Activated CD8-positive, alpha-beta memory T cell treated with anti-CD3 and anti-CD28 coated beads, Interleukin-2, amount 10 ng/mL, durations not matched to agents 7 days and 5 days (primary cell): ENCODE measurements at regions not wholly inside any gene's neighbourhood (a gene's known extent, or its start where the extent isn't known, plus 50 kb on each side); places are given as distances from the start of the nearest gene placed in this dataset.

Experiments
- ATAC-seq: fragments of 150-1000 bp; cut with Tn5 transposase; one replicate; pipeline ENCODE4 v1.10.0; 2021; ENCODE audit warnings: moderate library complexity
- CTCF ChIA-PET: fragments of 350-600 bp; sonication (Branson Sonifier 250); formaldehyde crosslinking; loops from one replicate; lab custom pipeline; 2021; ENCODE audit warnings: antibody characterized with exemption; lab: Charles Lee
- DNase-seq: peaks from one replicate; pipeline ENCODE4 v3.0.0-alpha.2; 2020
- H3K27ac Mint-ChIP-seq: one replicate; pipeline ENCODE4 v1.8.0; 2021; ENCODE audit warnings: mild to moderate bottlenecking, mixed read lengths
- H3K27me3 Mint-ChIP-seq: one replicate; pipeline ENCODE4 v1.8.0; 2021; ENCODE audit warnings: mixed read lengths
- H3K36me3 Mint-ChIP-seq: one replicate; pipeline ENCODE4 v1.8.0; 2021; ENCODE audit warnings: mild to moderate bottlenecking, mixed read lengths
- H3K4me1 Mint-ChIP-seq: one replicate; pipeline ENCODE4 v1.8.0; 2021; ENCODE audit warnings: mixed read lengths
- H3K4me3 Mint-ChIP-seq: one replicate; pipeline ENCODE4 v1.8.0; 2021; ENCODE audit warnings: mild to moderate bottlenecking, moderate library complexity, mixed read lengths
- H3K9me3 Mint-ChIP-seq: one replicate; pipeline ENCODE4 v1.8.0; 2022; ENCODE audit warnings: low read depth, mixed read lengths

- Mint-ChIP-seq H3K27ac (no peak overlapping the region), H3K4me1 (no peaks in the 10 kb centered on the region), H3K36me3 (no peaks in the 10 kb centered on the region), H3K4me3 (no peak overlapping the region), H3K27me3 (no peaks in the 10 kb centered on the region), H3K9me3 (peaks cover 14% of the 10 kb centered on the region)
- CTCF ChIA-PET, result no interaction called here
- ATAC-seq, result no peak
- DNase-seq, result no peak
Observed at GRCh38 chr7:54141576-54141975, 400.6 kb upstream of the VSTM2A start.

- no peaks in the 10 kb centered on the region for H3K4me1 Mint-ChIP-seq
- H3K9me3 Mint-ChIP-seq, result peaks cover 17% of the 10 kb centered on the region
- no peak overlapping the region for H3K4me3 Mint-ChIP-seq
- no peak overlapping the region for H3K27ac Mint-ChIP-seq
- DNase-seq, result no peak
- H3K36me3 Mint-ChIP-seq, result no peaks in the 10 kb centered on the region
- no peak for ATAC-seq
- H3K27me3 Mint-ChIP-seq, result no peaks in the 10 kb centered on the region
- CTCF ChIA-PET, result no interaction called here
Observed at GRCh38 chr7:54145716-54146115, 396.5 kb upstream of the VSTM2A start.

DNA sequence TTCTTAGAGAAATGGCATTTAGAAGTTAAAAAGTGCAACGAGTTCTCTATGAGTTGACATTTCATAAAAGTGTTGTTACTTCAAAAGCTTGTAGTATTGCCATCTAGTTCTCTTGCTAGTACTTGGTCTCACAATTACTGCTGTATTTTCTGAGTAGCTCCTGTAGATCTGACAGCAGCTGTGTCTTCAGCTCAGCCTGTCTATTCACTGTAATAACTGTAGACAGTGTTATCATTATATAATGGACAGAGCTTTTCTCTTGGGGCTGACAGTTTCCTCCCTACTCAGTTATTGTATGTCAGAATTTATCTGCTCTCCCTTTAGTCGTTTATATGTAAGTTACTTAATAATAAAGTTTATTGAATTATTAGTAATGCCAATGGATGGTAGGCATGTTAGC, 388.7 kb upstream of the VSTM2A start:
- CTCF ChIA-PET, result no interaction called here
- no peaks in the 10 kb centered on the region for H3K4me1 Mint-ChIP-seq
- no peaks in the 10 kb centered on the region for H3K27me3 Mint-ChIP-seq
- ATAC-seq (no peak), DNase-seq (no peak)
- no peaks in the 10 kb centered on the region for H3K36me3 Mint-ChIP-seq
- peaks cover 23% of the 10 kb centered on the region for H3K9me3 Mint-ChIP-seq
- no peak overlapping the region for H3K27ac Mint-ChIP-seq
- H3K4me3 Mint-ChIP-seq, result no peak overlapping the region

- ATAC-seq (no peak), DNase-seq (no peak)
- H3K4me1 Mint-ChIP-seq, result no peaks in the 10 kb centered on the region
- H3K27ac Mint-ChIP-seq, result no peak overlapping the region
- H3K4me3 Mint-ChIP-seq, result no peak overlapping the region
- peaks cover 12% of the 10 kb centered on the region for H3K9me3 Mint-ChIP-seq
- CTCF ChIA-PET, result no interaction called here
- no peaks in the 10 kb centered on the region for H3K36me3 Mint-ChIP-seq
- H3K27me3 Mint-ChIP-seq, result no peaks in the 10 kb centered on the region
Observed at GRCh38 chr7:54159088-54159487, 383.1 kb upstream of the VSTM2A start.

DNA sequence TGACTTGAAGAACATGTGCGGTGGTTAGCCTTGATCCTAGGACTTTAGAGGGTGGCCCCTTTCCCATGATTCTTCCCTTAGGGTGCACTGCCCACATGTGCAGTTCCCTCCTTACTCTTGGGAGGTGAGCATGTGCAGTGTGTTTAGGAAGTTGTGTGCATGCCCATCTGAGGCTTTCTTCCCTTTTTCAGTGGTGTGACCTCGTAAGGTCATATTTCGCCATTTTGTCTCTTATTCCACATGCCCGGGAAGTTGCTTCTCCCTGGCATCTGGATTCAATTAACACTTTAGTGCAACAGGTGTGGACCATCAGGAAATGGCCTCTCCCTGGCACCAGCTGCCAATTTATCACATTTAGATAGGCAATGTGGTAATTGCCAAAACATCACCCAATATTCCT, 380.6 kb upstream of the VSTM2A start:
- ATAC-seq (no peak), DNase-seq (no peak)
- CTCF ChIA-PET, result no interaction called here
- Mint-ChIP-seq H3K27ac (no peak overlapping the region), H3K36me3 (no peaks in the 10 kb centered on the region), H3K4me1 (no peaks in the 10 kb centered on the region), H3K27me3 (no peaks in the 10 kb centered on the region), H3K9me3 (peaks cover 11% of the 10 kb centered on the region), H3K4me3 (no peak overlapping the region)

GRCh38 chr7:54166419-54166818, 375.8 kb upstream of the VSTM2A start:
- no peak overlapping the region for H3K27ac Mint-ChIP-seq
- H3K27me3 Mint-ChIP-seq, result no peaks in the 10 kb centered on the region
- no peak for DNase-seq
- H3K4me3 Mint-ChIP-seq, result no peak overlapping the region
- ATAC-seq, result no peak
- H3K4me1 Mint-ChIP-seq, result no peaks in the 10 kb centered on the region
- CTCF ChIA-PET, result no interaction called here
- peaks cover 2% of the 10 kb centered on the region for H3K9me3 Mint-ChIP-seq
- H3K36me3 Mint-ChIP-seq, result no peaks in the 10 kb centered on the region

DNA sequence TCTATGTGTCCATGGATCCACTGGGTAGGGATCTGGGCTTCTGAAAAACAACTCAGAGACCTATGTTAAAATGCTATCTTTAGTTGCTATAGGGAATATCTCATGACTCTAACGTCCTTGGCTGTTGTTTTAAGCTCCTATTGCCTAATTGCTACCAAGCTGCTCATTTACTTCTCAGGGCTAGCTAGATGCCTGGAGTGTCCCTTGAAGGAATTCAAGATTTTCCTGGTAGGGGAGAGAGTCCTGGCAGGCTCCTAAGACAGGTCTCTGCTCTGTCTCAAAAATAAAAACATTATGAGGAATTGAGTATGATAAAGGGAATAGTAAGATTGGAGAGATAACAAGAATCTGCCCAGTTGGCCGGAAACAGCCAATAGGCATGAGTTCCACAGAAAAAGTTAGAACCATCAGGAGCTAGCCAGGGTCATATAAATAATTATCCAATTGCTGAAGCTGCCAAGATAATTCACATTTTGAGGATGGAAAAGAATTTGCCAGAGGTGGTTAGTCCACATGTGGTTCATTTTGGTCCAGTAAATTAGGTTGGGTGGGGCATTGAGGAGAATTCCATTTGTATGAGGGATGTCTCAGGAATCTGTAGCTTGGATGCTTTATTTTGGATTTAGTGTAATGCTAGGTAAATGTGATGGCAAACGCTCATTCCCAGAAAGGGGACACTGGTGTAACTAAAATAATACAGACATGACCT, 362.7 kb upstream of the VSTM2A start:
- H3K4me3 Mint-ChIP-seq, result no peak overlapping the region
- H3K27ac Mint-ChIP-seq, result no peak overlapping the region
- no peaks in the 10 kb centered on the region for H3K4me1 Mint-ChIP-seq
- CTCF ChIA-PET, result no interaction called here
- H3K27me3 Mint-ChIP-seq, result no peaks in the 10 kb centered on the region
- no peaks in the 10 kb centered on the region for H3K36me3 Mint-ChIP-seq
- no peak for ATAC-seq
- no peak for DNase-seq
- peaks cover 29% of the 10 kb centered on the region for H3K9me3 Mint-ChIP-seq

GRCh38 chr7:54180796-54181195, 361.4 kb upstream of the VSTM2A start:
- no peak overlapping the region for H3K27ac Mint-ChIP-seq
- no peaks in the 10 kb centered on the region for H3K4me1 Mint-ChIP-seq
- H3K4me3 Mint-ChIP-seq, result no peak overlapping the region
- CTCF ChIA-PET, result no interaction called here
- DNase-seq (no peak), ATAC-seq (no peak)
- no peaks in the 10 kb centered on the region for H3K36me3 Mint-ChIP-seq
- no peaks in the 10 kb centered on the region for H3K27me3 Mint-ChIP-seq
- peaks cover 30% of the 10 kb centered on the region for H3K9me3 Mint-ChIP-seq

DNA sequence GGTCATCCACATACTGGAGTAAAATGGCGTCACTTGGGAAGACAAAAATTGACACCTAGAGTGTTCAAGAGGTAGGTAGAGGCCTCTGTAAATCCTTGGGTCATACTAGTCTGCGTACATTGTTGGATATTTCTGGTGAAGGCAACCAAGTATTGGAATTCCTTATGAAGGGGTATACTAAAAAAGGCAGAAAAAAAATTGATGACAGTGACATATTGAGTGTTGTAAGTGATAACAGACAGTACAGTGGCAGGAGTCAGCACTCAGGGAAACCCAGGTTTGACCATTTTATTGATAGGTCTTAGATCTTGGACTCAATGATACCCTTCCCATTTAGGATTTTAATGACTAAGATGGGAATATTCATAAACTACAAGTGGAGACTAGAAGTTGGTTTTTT, 359.1 kb upstream of the VSTM2A start:
- peaks cover 31% of the 10 kb centered on the region for H3K9me3 Mint-ChIP-seq
- ATAC-seq (no peak), DNase-seq (no peak)
- CTCF ChIA-PET, result no interaction called here
- no peaks in the 10 kb centered on the region for H3K36me3 Mint-ChIP-seq
- no peaks in the 10 kb centered on the region for H3K27me3 Mint-ChIP-seq
- H3K27ac Mint-ChIP-seq, result no peak overlapping the region
- no peaks in the 10 kb centered on the region for H3K4me1 Mint-ChIP-seq
- no peak overlapping the region for H3K4me3 Mint-ChIP-seq

DNA sequence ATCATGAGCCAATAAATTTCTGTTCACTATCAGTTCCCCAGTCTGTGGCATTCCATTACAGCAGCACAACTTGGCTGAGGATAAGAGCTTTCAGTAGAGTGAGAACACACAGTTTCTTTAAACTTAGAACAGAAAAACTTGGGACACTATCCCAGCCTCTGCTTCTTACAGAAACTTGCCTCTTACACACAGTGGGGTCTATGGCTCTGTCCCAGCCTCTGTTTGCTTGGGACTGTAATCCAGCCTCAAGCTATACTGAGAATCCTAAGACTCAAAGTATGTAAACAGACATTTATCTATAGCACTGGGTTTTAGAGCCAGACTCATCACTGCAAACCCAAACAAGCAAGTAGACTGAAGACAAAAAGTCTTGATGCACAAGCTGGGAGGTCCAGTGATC, 355.8 kb upstream of the VSTM2A start:
- DNase-seq, result no peak
- no peaks in the 10 kb centered on the region for H3K27me3 Mint-ChIP-seq
- ATAC-seq, result no peak
- no peak overlapping the region for H3K27ac Mint-ChIP-seq
- no peaks in the 10 kb centered on the region for H3K4me1 Mint-ChIP-seq
- CTCF ChIA-PET, result interaction anchor here (0.5 kb wide), 1 partner anchor 570 kb away, joined by 3 read pairs; no protein-coding TSS in a partner anchor
- H3K9me3 Mint-ChIP-seq, result peaks cover 23% of the 10 kb centered on the region
- H3K4me3 Mint-ChIP-seq, result no peak overlapping the region
- H3K36me3 Mint-ChIP-seq, result no peaks in the 10 kb centered on the region

DNA sequence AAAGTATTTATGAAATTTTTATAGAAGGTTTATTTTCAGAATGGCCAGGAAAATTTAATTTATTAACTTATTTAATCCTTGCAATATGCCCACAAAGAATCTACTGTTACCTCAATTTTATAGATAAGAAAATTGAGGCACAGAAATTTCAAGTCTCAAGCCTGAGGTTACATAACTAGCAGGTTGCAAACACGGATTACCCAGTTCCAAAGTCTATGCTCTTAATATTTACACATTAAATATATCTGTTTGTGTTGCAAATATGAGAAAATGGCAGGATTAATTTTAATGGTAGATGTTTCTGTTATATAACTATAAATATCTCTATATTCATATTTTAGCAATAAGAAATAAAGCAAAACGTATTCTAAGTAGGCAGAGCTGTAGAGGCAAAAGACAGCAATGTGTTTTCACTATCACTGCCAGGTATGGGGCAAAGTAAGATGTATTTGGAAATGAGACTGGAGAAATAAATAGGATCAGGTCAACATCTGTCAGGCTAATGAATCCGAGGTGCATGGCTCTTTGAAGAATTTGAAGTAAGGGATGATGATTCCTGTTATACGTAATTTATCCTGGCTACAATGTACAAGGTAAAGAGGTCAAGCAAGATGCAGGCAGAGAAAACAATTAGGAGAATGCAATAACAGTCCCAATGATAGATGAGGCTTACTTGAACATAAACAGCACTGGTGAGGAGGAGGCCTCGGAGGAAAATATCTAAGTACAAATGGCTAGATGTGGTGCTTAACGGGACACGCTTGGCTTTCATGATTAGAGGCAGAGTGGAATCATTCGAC, 354.1 kb upstream of the VSTM2A start:
- Mint-ChIP-seq H3K36me3 (no peaks in the 10 kb centered on the region), H3K27me3 (no peaks in the 10 kb centered on the region), H3K4me3 (no peak overlapping the region), H3K4me1 (no peaks in the 10 kb centered on the region), H3K9me3 (peaks cover 17% of the 10 kb centered on the region), H3K27ac (no peak overlapping the region)
- CTCF ChIA-PET, result no interaction called here
- DNase-seq, result no peak
- no peak for ATAC-seq

DNA sequence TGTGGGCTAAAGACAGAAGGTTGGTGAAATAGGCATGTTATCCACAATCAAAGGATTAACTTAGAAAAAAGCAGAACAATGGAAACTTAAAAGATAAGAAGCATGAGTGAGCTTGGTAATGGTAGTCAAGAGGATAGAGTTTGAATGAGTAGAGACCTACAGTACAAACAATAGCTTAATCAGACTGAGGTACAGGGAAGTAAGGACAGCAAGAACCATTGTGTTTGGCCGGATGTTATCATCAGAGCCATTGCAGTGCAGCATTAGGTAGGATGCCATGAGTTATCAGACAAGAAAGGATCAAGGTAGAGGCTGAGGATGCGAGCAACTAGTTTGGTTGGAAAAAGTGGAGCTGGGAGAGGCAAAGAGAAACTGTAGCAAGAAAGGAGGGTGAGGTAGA, 353.3 kb upstream of the VSTM2A start:
- Mint-ChIP-seq H3K9me3 (peaks cover 17% of the 10 kb centered on the region), H3K4me1 (no peaks in the 10 kb centered on the region), H3K27me3 (no peaks in the 10 kb centered on the region), H3K36me3 (no peaks in the 10 kb centered on the region), H3K27ac (no peak overlapping the region), H3K4me3 (no peak overlapping the region)
- ATAC-seq (no peak), DNase-seq (no peak)
- CTCF ChIA-PET, result no interaction called here

DNA sequence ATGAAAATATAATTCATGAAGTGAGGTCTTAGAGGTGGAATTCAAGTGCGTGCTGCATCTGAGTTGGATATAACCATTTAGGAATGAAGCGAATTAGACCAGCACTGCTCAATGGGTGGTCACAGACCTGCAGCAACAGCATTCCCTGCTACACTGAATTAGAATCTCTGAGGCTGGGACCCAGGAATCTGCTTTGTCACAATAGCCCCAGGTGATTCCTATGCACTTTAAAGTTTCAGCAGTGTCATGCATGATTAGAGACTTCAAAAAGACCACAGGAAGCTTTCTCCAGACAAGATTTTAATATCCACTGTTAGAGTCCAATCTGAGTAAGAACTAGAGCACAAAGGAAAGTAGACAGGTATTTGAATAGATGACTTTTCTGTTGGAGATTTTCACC, 352.8 kb upstream of the VSTM2A start:
- no peaks in the 10 kb centered on the region for H3K27me3 Mint-ChIP-seq
- H3K27ac Mint-ChIP-seq, result no peak overlapping the region
- DNase-seq (no peak), ATAC-seq (no peak)
- no peaks in the 10 kb centered on the region for H3K36me3 Mint-ChIP-seq
- peaks cover 15% of the 10 kb centered on the region for H3K9me3 Mint-ChIP-seq
- CTCF ChIA-PET, result no interaction called here
- H3K4me3 Mint-ChIP-seq, result no peak overlapping the region
- no peaks in the 10 kb centered on the region for H3K4me1 Mint-ChIP-seq

DNA sequence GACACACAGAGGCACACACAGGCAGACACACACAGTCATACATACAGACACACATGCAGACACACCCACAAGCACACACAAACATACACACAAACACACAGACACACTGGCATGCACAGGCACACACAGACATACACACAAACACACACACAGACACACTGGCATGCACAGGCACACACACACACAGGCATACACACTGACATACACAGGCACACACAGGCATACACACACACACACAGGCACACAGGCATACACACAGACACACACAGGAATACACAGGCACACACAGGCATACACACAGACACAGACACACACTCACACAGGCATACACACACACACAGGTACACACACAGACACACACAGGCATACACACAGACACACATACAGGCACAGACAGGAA, 340.7 kb upstream of the VSTM2A start:
- ATAC-seq (no peak), DNase-seq (no peak)
- no peaks in the 10 kb centered on the region for H3K4me1 Mint-ChIP-seq
- H3K27ac Mint-ChIP-seq, result no peak overlapping the region
- no peaks in the 10 kb centered on the region for H3K27me3 Mint-ChIP-seq
- H3K36me3 Mint-ChIP-seq, result no peaks in the 10 kb centered on the region
- H3K9me3 Mint-ChIP-seq, result peaks cover 7% of the 10 kb centered on the region
- CTCF ChIA-PET, result no interaction called here
- no peak overlapping the region for H3K4me3 Mint-ChIP-seq
